ENCODE measurements at regions not wholly inside any gene's neighbourhood (a gene's known extent, or its start where the extent isn't known, plus 50 kb on each side); places are given as distances from the start of the nearest gene placed in this dataset.

GRCh38 chr5:3384531-3384930 is 211.1 kb upstream of the IRX1 start:
- intact Hi-C loops (cut with DNase I; ENCODE audit: low total_unique reads): no loop called here
- WGBS, 2 donors: 91 to 97% methylated on average over 7 of the region's 7 CpGs
- DNase-seq (ENCODE audit: low spot score in 2 of 2): no peak

GRCh38 chr5:3382782-3383181 is 212.8 kb upstream of the IRX1 start:
- H3K4me3 ChIP-seq (ENCODE audit: low read depth, poor library complexity, severe bottlenecking): no peak overlapping the region
- intact Hi-C loops (cut with DNase I; ENCODE audit: low total_unique reads): no loop called here
- DNase-seq (ENCODE audit: low spot score in 2 of 2): peak in 1 of 2 donors; percentile 58
- WGBS, 2 donors: 87 to 93% methylated on average over 9 of the region's 9 CpGs
- TF ChIP-seq POLR2A (IDR thresholded peaks at IDR 0.05): no peak
- TF ChIP-seq CTCF (IDR thresholded peaks at IDR 0.05): no peak

More at GRCh38 chr5:3384531-3384930, 211.1 kb upstream of the IRX1 start:
- TF ChIP-seq POLR2A (IDR thresholded peaks at IDR 0.05) (no peak), CTCF (IDR thresholded peaks at IDR 0.05) (no peak)
- H3K4me3 ChIP-seq (ENCODE audit: low read depth, poor library complexity, severe bottlenecking): no peak overlapping the region

DNA sequence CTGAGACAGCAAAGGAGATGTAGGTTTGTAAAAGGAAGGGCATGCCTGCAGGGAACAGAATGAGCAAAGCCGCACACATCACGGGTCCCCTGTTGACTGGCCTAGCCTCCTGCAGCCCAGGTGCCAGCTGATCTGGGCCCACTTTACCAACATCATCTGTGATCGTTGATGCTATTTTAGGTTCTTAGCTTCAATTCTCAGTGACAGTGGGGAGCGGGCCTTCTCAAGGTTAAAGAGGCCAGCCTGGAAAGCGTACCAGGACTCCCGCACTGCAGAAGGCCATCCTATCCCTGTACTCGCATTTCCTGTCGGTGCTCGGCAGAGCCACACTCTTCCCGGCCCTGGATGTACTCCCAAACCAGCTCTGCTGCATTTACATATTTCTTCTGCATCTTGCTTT is 213.5 kb upstream of the IRX1 start:
- intact Hi-C loops (cut with DNase I; ENCODE audit: low total_unique reads): no loop called here
- TF ChIP-seq POLR2A (IDR thresholded peaks at IDR 0.05): no peak
- no peak for DNase-seq (ENCODE audit: low spot score in 2 of 2)
- H3K4me3 ChIP-seq (ENCODE audit: low read depth, poor library complexity, severe bottlenecking): no peak overlapping the region
- WGBS, 2 donors: 91 to 93% methylated on average over 10 of the region's 10 CpGs

DNA sequence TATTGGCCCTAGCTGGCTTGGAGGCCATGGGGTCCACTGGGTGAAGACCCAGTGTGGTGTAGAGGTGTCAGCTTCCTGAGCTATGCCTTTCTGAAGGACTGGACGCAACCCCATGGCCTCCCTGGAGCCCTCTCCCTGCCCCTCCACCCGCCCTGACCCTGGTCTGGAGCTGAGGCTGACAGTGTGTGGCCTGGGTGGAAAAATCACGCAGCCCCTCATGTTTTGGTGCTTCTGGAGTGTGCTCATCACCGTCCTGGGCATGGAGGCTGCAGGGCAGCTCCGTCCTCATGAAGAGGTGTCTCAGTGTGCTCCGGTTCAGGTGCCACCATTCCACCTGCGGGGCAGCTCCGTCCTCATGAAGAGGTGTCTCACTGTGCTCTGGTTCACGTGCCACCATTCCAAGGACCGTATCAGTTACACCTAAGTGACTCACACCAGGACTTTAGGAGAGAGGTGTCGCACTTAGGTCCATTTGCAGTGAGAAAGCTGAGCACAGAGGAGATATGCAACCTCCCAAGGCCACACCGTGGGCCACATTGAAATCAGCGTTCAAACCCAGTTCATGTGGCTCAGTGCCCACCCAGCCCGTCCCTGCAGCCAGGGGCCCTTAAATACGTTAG is 214.3 kb upstream of the IRX1 start:
- peak in 1 of 2 donors; percentile 64 for DNase-seq (ENCODE audit: low spot score in 2 of 2)
- TF ChIP-seq CTCF (IDR thresholded peaks at IDR 0.05): no peak
- TF ChIP-seq POLR2A (IDR thresholded peaks at IDR 0.05): no peak
- H3K4me3 ChIP-seq (ENCODE audit: low read depth, poor library complexity, severe bottlenecking): no peak overlapping the region
- 87 to 88% methylated on average over 11 to 14 of the region's 15 CpGs for WGBS, 2 donors
- intact Hi-C loops (cut with DNase I; ENCODE audit: low total_unique reads): no loop called here

DNA sequence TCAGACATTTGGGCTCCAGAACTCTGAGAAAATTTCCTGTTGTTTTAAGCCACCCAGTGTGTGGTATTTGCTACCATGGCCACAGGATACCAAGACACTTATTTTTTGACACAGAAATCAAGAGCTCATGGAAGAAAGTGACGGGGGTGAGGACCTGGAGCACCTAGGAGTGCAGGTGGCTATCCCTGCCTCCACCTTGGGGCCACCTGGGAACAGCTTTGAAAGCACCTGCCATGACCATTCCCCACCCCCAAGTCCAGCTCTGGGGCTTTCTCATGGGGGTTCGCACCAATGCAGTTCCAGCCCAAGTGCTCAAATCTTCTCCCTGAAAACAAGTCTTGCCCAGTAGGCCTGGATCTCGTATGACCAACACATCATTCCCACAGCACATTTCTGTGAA is 214.9 kb upstream of the IRX1 start:
- H3K4me3 ChIP-seq (ENCODE audit: low read depth, poor library complexity, severe bottlenecking): no peak overlapping the region
- TF ChIP-seq CTCF (IDR thresholded peaks at IDR 0.05) (no peak), POLR2A (IDR thresholded peaks at IDR 0.05) (no peak)
- WGBS, 2 donors: 91 to 94% methylated on average over 3 of the region's 3 CpGs
- intact Hi-C loops (cut with DNase I; ENCODE audit: low total_unique reads): no loop called here
- DNase-seq (ENCODE audit: low spot score in 2 of 2): peak in 1 of 2 donors; percentile 15

DNA sequence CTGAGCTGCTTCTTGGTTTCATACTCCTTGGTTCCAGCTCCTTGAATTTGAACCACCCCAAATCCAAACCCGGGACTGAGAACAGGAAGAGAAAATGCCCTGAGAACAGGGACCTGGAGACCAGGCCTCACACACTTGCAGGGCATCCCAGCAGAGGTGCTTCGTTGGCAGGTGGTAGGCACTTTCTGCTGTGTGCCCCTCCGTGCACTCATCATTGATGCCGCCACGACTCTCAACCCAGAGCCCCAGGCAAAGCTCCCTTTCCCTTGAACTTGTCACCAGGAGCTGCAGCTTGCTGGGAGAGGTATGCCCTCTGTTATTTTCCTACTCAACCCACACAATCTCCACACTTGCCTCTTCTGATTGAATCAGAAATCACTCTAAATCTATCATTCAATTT is 217.8 kb upstream of the IRX1 start:
- 56 to 76% methylated on average over 5 of the region's 5 CpGs for WGBS, 2 donors
- H3K4me3 ChIP-seq (ENCODE audit: low read depth, poor library complexity, severe bottlenecking): no peak overlapping the region
- peak in 1 of 2 donors; percentile 50 for DNase-seq (ENCODE audit: low spot score in 2 of 2)
- intact Hi-C loops (cut with DNase I; ENCODE audit: low total_unique reads): no loop called here
- TF ChIP-seq CTCF (IDR thresholded peaks at IDR 0.05): no peak
- no peak for TF ChIP-seq POLR2A (IDR thresholded peaks at IDR 0.05)

All from lower leg skin (tissue), 4 donors.